ENCODE measurements at regions not wholly inside any gene's neighbourhood (a gene's known extent, or its start where the extent isn't known, plus 50 kb on each side); places are given as distances from the start of the nearest gene placed in this dataset.

DNA sequence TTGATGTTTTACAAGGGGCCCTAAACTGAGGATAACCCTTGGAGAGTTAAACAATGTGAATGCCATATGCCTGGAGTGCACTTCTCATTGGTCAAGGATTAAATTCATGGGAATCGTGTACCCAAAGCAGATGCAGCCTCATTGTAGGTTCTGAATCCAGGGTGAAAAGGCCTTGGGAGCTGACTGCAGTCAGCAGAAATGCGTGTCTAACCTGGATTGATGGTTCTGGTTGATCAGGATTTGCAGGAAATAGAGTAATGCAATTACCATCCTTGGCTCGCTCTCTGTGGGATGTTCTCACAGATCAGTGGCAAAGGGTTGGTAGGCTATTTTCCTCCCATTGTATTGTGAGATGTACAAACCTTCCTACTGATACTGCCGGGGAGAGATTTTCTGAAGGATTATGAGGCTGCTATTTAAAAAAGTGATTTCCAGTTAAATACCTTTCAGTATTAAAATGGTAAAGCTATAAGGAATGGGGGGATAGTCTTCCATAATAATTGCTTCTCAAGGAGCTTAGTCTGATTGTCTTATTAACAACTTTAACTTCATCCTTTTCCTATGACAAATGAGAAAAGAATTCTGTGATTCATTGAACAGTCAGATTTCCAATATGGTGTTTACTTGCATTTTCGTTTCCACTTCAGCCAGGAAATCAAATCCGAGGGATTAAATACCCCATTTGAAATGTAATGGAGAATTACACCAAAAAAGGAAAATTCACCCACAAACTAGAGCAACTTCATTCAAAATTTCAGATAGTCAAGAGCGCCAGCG, 1028.1 kb upstream of the EEF2KMT start:
- no peaks in the 10 kb centered on the region for H3K36me3 ChIP-seq
- H3K9me3 ChIP-seq: no peaks in the 10 kb centered on the region
- no peak for ATAC-seq (ENCODE audit: insufficient number of reproducible peaks, low FRiP score, low read depth)
- no peaks in the 10 kb centered on the region for H3K4me1 ChIP-seq (ENCODE audit: control insufficient read depth in 1 of 2, low read depth in 2 of 2)
- DNase-seq (ENCODE audit: low spot score): no peak
- H3K4me3 ChIP-seq: no peak overlapping the region
- no peak overlapping the region for H3K27ac ChIP-seq
- no peaks in the 10 kb centered on the region for H3K27me3 ChIP-seq (replicated peaks; ENCODE audit: insufficient read depth)
- TF ChIP-seq, protein P1, sequence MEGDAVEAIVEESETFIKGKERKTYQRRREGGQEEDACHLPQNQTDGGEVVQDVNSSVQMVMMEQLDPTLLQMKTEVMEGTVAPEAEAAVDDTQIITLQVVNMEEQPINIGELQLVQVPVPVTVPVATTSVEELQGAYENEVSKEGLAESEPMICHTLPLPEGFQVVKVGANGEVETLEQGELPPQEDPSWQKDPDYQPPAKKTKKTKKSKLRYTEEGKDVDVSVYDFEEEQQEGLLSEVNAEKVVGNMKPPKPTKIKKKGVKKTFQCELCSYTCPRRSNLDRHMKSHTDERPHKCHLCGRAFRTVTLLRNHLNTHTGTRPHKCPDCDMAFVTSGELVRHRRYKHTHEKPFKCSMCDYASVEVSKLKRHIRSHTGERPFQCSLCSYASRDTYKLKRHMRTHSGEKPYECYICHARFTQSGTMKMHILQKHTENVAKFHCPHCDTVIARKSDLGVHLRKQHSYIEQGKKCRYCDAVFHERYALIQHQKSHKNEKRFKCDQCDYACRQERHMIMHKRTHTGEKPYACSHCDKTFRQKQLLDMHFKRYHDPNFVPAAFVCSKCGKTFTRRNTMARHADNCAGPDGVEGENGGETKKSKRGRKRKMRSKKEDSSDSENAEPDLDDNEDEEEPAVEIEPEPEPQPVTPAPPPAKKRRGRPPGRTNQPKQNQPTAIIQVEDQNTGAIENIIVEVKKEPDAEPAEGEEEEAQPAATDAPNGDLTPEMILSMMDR (IDR thresholded peaks at IDR 0.05): no peak

DNA sequence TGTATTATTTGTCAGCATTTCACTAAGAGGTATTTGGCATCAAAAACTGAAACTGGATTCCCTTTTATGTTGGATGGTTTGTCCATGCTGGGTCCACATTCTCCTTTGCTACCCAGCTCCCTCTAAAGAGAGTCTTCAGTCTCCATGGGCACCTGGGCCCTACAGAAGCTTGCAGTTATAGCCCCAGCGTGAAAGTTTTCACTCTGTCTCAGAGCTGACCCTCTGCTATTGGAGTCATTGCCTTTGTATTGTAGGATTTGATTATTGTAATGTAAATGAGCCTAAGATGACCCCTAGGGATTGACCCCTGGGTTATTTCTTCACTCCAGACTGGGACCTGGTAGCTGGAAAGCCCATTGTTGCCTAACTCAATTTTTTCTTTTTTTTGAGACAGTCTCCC, 1026.5 kb upstream of the EEF2KMT start:
- TF ChIP-seq, protein P1 (IDR thresholded peaks at IDR 0.05): no peak
- ATAC-seq (ENCODE audit: insufficient number of reproducible peaks, low FRiP score, low read depth): no peak
- Histone ChIP-seq H3K9me3 (no peaks in the 10 kb centered on the region), H3K4me3 (no peak overlapping the region), H3K36me3 (no peaks in the 10 kb centered on the region), H3K4me1 (ENCODE audit: control insufficient read depth in 1 of 2, low read depth in 2 of 2) (no peaks in the 10 kb centered on the region), H3K27ac (no peak overlapping the region), H3K27me3 (replicated peaks; ENCODE audit: insufficient read depth) (no peaks in the 10 kb centered on the region)
- no peak for DNase-seq (ENCODE audit: low spot score)

DNA sequence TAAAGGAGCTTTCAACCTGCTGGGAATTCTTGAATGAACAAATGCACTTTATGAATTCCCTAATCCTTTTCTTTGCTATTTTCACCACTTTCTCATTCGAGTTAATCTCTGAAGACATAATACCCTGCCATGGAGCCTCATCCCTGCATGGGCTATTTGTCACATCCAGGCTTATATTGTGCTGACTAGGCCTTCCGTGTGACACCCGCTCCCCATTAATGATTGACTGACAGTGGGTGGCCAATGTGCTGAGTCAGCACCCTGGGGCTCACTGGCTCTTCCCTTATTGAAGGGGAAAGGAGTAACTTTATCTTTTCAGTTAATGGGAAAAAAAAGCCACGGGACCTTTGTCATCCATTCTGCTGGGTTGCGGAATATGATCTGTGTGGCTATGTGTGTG, 1024.8 kb upstream of the EEF2KMT start:
- H3K36me3 ChIP-seq: no peaks in the 10 kb centered on the region
- no peaks in the 10 kb centered on the region for H3K27me3 ChIP-seq (replicated peaks; ENCODE audit: insufficient read depth)
- ATAC-seq (ENCODE audit: insufficient number of reproducible peaks, low FRiP score, low read depth) (no peak), DNase-seq (ENCODE audit: low spot score) (no peak)
- no peak overlapping the region for H3K27ac ChIP-seq
- H3K4me1 ChIP-seq (ENCODE audit: control insufficient read depth in 1 of 2, low read depth in 2 of 2): no peaks in the 10 kb centered on the region
- TF ChIP-seq, protein P1 (IDR thresholded peaks at IDR 0.05): no peak
- no peaks in the 10 kb centered on the region for H3K9me3 ChIP-seq
- no peak overlapping the region for H3K4me3 ChIP-seq

GRCh38 chr16:6114691-6115090, 1017.1 kb upstream of the EEF2KMT start:
- H3K4me1 ChIP-seq (ENCODE audit: control insufficient read depth in 1 of 2, low read depth in 2 of 2): no peaks in the 10 kb centered on the region
- no peaks in the 10 kb centered on the region for H3K27me3 ChIP-seq (replicated peaks; ENCODE audit: insufficient read depth)
- no peak overlapping the region for H3K4me3 ChIP-seq
- ATAC-seq (ENCODE audit: insufficient number of reproducible peaks, low FRiP score, low read depth) (no peak), DNase-seq (ENCODE audit: low spot score) (no peak)
- TF ChIP-seq, protein P1 (IDR thresholded peaks at IDR 0.05): no peak
- no peaks in the 10 kb centered on the region for H3K36me3 ChIP-seq
- H3K27ac ChIP-seq: no peak overlapping the region
- H3K9me3 ChIP-seq: no peaks in the 10 kb centered on the region

- TF ChIP-seq, protein P1 (IDR thresholded peaks at IDR 0.05): no peak
- H3K36me3 ChIP-seq: no peaks in the 10 kb centered on the region
- no peak for ATAC-seq (ENCODE audit: insufficient number of reproducible peaks, low FRiP score, low read depth)
- H3K4me3 ChIP-seq: no peak overlapping the region
- no peaks in the 10 kb centered on the region for H3K4me1 ChIP-seq (ENCODE audit: control insufficient read depth in 1 of 2, low read depth in 2 of 2)
- DNase-seq (ENCODE audit: low spot score): no peak
- no peak overlapping the region for H3K27ac ChIP-seq
- no peaks in the 10 kb centered on the region for H3K9me3 ChIP-seq
- H3K27me3 ChIP-seq (replicated peaks; ENCODE audit: insufficient read depth): no peaks in the 10 kb centered on the region
Observed at GRCh38 chr16:6113749-6114148, 1016.2 kb upstream of the EEF2KMT start.

Data from thoracic aorta (tissue), 2 donors.